ENCODE measurements at regions not wholly inside any gene's neighbourhood (a gene's known extent, or its start where the extent isn't known, plus 50 kb on each side); places are given as distances from the start of the nearest gene placed in this dataset.

GRCh38 chr16:79897453-79898146 lies 297.1 kb upstream of the MAF start:
- H3K9me3 ChIP-seq (ENCODE audit: control insufficient read depth, insufficient read depth, low read length), result no peaks in the 10 kb centered on the region
- no peaks in the 10 kb centered on the region for H3K79me2 ChIP-seq (ENCODE audit: control insufficient read depth, low read length)
- no peak overlapping the region for H3K4me3 ChIP-seq (ENCODE audit: low read length)
- H3F3A ChIP-seq (ENCODE audit: control insufficient read depth, insufficient read depth), result no peaks in the 10 kb centered on the region
- no peaks in the 10 kb centered on the region for H3K27me3 ChIP-seq (ENCODE audit: control insufficient read depth, low read length)
- no peaks in the 10 kb centered on the region for H3K36me3 ChIP-seq (ENCODE audit: control insufficient read depth, low read length)
- no peaks in the 10 kb centered on the region for H3K4me1 ChIP-seq (ENCODE audit: control insufficient read depth, low read length)
- H4K20me1 ChIP-seq (ENCODE audit: control insufficient read depth, insufficient read depth, low read depth, low read length), result no peaks in the 10 kb centered on the region
- no peak for TF ChIP-seq EZH2phosphoT487 (IDR thresholded peaks at IDR 0.05; ENCODE audit: borderline replicate concordance, low read length)
- TF ChIP-seq, protein P1, sequence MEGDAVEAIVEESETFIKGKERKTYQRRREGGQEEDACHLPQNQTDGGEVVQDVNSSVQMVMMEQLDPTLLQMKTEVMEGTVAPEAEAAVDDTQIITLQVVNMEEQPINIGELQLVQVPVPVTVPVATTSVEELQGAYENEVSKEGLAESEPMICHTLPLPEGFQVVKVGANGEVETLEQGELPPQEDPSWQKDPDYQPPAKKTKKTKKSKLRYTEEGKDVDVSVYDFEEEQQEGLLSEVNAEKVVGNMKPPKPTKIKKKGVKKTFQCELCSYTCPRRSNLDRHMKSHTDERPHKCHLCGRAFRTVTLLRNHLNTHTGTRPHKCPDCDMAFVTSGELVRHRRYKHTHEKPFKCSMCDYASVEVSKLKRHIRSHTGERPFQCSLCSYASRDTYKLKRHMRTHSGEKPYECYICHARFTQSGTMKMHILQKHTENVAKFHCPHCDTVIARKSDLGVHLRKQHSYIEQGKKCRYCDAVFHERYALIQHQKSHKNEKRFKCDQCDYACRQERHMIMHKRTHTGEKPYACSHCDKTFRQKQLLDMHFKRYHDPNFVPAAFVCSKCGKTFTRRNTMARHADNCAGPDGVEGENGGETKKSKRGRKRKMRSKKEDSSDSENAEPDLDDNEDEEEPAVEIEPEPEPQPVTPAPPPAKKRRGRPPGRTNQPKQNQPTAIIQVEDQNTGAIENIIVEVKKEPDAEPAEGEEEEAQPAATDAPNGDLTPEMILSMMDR (IDR thresholded peaks at IDR 0.05; ENCODE audit: low read depth, low read length, poor library complexity, severe bottlenecking), result no peak
- H3K27ac ChIP-seq (ENCODE audit: low read depth, low read length), result no peak overlapping the region
- H3K9me2 ChIP-seq (replicated peaks; ENCODE audit: control insufficient read depth, low read length), result no peaks in the 10 kb centered on the region
- H3K4me2 ChIP-seq (ENCODE audit: low read length), result no peak overlapping the region

DNA sequence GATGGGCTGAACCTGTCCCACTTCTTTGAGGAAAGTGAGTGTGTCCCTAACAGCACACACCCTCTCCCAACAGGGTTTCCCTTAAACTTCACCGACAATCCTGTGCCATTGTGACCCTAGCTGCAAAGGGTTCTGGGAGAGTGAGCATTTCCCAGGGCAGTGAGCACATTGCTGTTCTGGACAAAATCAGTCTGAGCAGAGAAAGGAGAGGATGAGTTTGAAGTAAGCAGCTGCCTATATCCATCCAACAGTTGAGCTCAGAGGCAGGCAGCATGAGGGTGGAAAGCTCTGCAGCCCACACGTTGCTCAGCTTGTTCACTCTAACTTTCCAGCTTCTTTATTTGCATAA lies 296.5 kb upstream of the MAF start:
- H3K36me3 ChIP-seq (ENCODE audit: control insufficient read depth, low read length), result no peaks in the 10 kb centered on the region
- no peak for TF ChIP-seq EZH2phosphoT487 (IDR thresholded peaks at IDR 0.05; ENCODE audit: borderline replicate concordance, low read length)
- TF ChIP-seq, protein P1 (IDR thresholded peaks at IDR 0.05; ENCODE audit: low read depth, low read length, poor library complexity, severe bottlenecking), result no peak
- H3K27me3 ChIP-seq (ENCODE audit: control insufficient read depth, low read length), result no peaks in the 10 kb centered on the region
- H4K20me1 ChIP-seq (ENCODE audit: control insufficient read depth, insufficient read depth, low read depth, low read length), result no peaks in the 10 kb centered on the region
- no peak overlapping the region for H3K4me3 ChIP-seq (ENCODE audit: low read length)
- no peak overlapping the region for H3K4me2 ChIP-seq (ENCODE audit: low read length)
- no peaks in the 10 kb centered on the region for H3K9me2 ChIP-seq (replicated peaks; ENCODE audit: control insufficient read depth, low read length)
- no peak overlapping the region for H3K27ac ChIP-seq (ENCODE audit: low read depth, low read length)
- H3K9me3 ChIP-seq (ENCODE audit: control insufficient read depth, insufficient read depth, low read length), result no peaks in the 10 kb centered on the region
- H3K79me2 ChIP-seq (ENCODE audit: control insufficient read depth, low read length), result no peaks in the 10 kb centered on the region
- no peaks in the 10 kb centered on the region for H3F3A ChIP-seq (ENCODE audit: control insufficient read depth, insufficient read depth)
- no peaks in the 10 kb centered on the region for H3K4me1 ChIP-seq (ENCODE audit: control insufficient read depth, low read length)

DNA sequence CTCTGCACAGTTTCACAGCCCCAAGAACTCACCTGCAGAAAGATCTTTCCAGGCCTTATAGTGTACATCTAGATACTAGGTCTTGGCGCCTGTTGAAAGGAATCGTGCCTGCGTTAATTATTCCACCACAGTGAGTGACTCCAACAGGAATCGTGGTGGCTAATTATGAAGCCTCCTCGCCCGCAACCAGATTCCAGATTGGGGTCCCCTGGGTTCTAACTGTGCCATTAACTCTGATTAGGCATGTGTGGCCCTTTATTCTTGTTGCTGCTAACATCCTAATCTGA lies 295.3 kb upstream of the MAF start:
- Histone ChIP-seq H3K79me2 (ENCODE audit: control insufficient read depth, low read length) (no peaks in the 10 kb centered on the region), H3K27ac (ENCODE audit: low read depth, low read length) (no peak overlapping the region), H3K9me2 (replicated peaks; ENCODE audit: control insufficient read depth, low read length) (no peaks in the 10 kb centered on the region), H4K20me1 (ENCODE audit: control insufficient read depth, insufficient read depth, low read depth, low read length) (no peaks in the 10 kb centered on the region), H3K9me3 (ENCODE audit: control insufficient read depth, insufficient read depth, low read length) (no peaks in the 10 kb centered on the region), H3K36me3 (ENCODE audit: control insufficient read depth, low read length) (no peaks in the 10 kb centered on the region), H3K27me3 (ENCODE audit: control insufficient read depth, low read length) (no peaks in the 10 kb centered on the region), H3K4me2 (ENCODE audit: low read length) (no peak overlapping the region), H3K4me1 (ENCODE audit: control insufficient read depth, low read length) (no peaks in the 10 kb centered on the region), H3F3A (ENCODE audit: control insufficient read depth, insufficient read depth) (no peaks in the 10 kb centered on the region), H3K4me3 (ENCODE audit: low read length) (no peak overlapping the region)
- TF ChIP-seq EZH2phosphoT487 (IDR thresholded peaks at IDR 0.05; ENCODE audit: borderline replicate concordance, low read length), result no peak
- TF ChIP-seq, protein P1 (IDR thresholded peaks at IDR 0.05; ENCODE audit: low read depth, low read length, poor library complexity, severe bottlenecking), result no peak

Measured in DOHH2 (cell line).